ENCODE measurements at regions not wholly inside any gene's neighbourhood (a gene's known extent, or its start where the extent isn't known, plus 50 kb on each side); places are given as distances from the start of the nearest gene placed in this dataset.

DNA sequence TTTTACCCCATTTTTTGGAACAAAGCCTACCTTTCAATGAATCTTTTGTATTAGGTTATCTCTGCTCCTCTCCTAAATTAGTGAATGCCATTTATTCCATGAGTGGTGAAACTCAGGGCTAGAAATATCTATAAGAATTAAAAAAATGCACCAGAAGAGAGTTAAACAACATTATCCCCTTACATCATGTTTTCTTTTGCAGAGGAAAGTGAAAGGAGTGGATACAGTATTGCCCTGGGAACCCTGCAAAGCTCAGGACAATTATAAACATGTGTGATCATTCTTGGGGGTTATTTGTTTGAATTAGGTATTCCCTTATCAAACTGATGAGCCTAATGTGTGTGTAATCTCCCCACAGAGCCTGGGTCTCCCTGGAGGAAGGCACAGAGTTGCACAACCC is 559.2 kb downstream of the RNF144A start:
- no peak overlapping the region for H2BK15ac ChIP-seq (ENCODE audit: low read depth, poor library complexity, severe bottlenecking)
- H4K8ac ChIP-seq (ENCODE audit: low read length): no peak overlapping the region
- H3K4ac ChIP-seq (ENCODE audit: low read depth in 1 of 2, low read length in 2 of 2): no peak overlapping the region

DNA sequence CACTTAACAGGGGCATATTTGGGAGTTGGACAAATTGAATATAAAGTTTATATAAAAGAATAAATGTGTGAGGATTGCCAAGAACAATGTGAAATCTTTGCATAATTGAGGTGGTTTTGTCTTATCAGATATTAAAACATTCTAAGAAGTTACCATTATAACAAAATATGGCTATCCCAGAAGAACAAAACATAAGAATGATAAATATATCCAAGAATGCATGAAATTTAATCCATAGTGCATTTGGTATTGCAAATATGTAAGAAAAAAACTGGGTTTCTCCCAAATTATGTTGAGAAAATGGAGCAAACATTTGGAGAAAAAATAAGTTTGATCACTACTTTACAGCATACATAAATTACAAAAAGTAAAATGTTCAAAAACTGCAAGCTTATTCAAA is 562.4 kb downstream of the RNF144A start:
- Histone ChIP-seq H3K4me1 (ENCODE audit: control insufficient read depth, insufficient read depth, low read depth, low read length) (no peaks in the 10 kb centered on the region), H3K27me3 (ENCODE audit: control insufficient read depth in 1 of 2, insufficient read depth in 1 of 2, low read length in 2 of 2) (no peaks in the 10 kb centered on the region), H3K79me1 (replicated peaks; ENCODE audit: low read length, poor library complexity, severe bottlenecking) (no peaks in the 10 kb centered on the region), H3K9ac (ENCODE audit: low read length) (no peak overlapping the region), H4K8ac (ENCODE audit: low read length) (no peak overlapping the region), H4K91ac (ENCODE audit: low read length) (no peak overlapping the region), H3K36me3 (ENCODE audit: control insufficient read depth in 1 of 2, insufficient read depth in 2 of 2, low read depth in 1 of 2, low read length in 2 of 2) (no peaks in the 10 kb centered on the region), H2BK5ac (ENCODE audit: low read depth, low read length, poor library complexity, severe bottlenecking) (no peak overlapping the region), H3K18ac (ENCODE audit: low read depth in 1 of 2, low read length in 2 of 2) (no peak overlapping the region), H2AK5ac (ENCODE audit: low read length, severe bottlenecking) (no peak overlapping the region), H2BK15ac (ENCODE audit: low read depth, poor library complexity, severe bottlenecking) (no peak overlapping the region), H3K14ac (ENCODE audit: low read length in 2 of 2) (no peak overlapping the region), H3K4ac (ENCODE audit: low read depth in 1 of 2, low read length in 2 of 2) (no peak overlapping the region), H3K4me2 (ENCODE audit: low read length, poor library complexity, severe bottlenecking) (no peak overlapping the region), H3K9me3 (ENCODE audit: control insufficient read depth, low read length) (peaks cover 8% of the 10 kb centered on the region), H3K27ac (ENCODE audit: low read length, poor library complexity, severe bottlenecking) (no peak overlapping the region), H3K23ac (ENCODE audit: low read length in 2 of 2) (no peak overlapping the region), H2AFZ (ENCODE audit: low read depth, low read length) (no peak overlapping the region), H2BK120ac (ENCODE audit: low read depth, low read length) (no peak overlapping the region), H3K4me3 (ENCODE audit: insufficient read depth in 1 of 2, low read depth in 1 of 2, low read length in 2 of 2) (no peak overlapping the region), H2BK12ac (ENCODE audit: low read length in 2 of 2) (no peak overlapping the region)
- no peak for DNase-seq

More for the DNA sequence above, 559.2 kb downstream of the RNF144A start:
- Histone ChIP-seq H2AK5ac (ENCODE audit: low read length, severe bottlenecking) (no peak overlapping the region), H2BK5ac (ENCODE audit: low read depth, low read length, poor library complexity, severe bottlenecking) (no peak overlapping the region), H4K91ac (ENCODE audit: low read length) (no peak overlapping the region), H2AFZ (ENCODE audit: low read depth, low read length) (no peak overlapping the region), H3K18ac (ENCODE audit: low read depth in 1 of 2, low read length in 2 of 2) (no peak overlapping the region), H3K4me3 (ENCODE audit: insufficient read depth in 1 of 2, low read depth in 1 of 2, low read length in 2 of 2) (no peak overlapping the region), H3K27me3 (ENCODE audit: control insufficient read depth in 1 of 2, insufficient read depth in 1 of 2, low read length in 2 of 2) (no peaks in the 10 kb centered on the region), H3K4me1 (ENCODE audit: control insufficient read depth, insufficient read depth, low read depth, low read length) (no peaks in the 10 kb centered on the region), H2BK120ac (ENCODE audit: low read depth, low read length) (no peak overlapping the region), H3K9ac (ENCODE audit: low read length) (no peak overlapping the region), H3K14ac (ENCODE audit: low read length in 2 of 2) (no peak overlapping the region), H2BK12ac (ENCODE audit: low read length in 2 of 2) (no peak overlapping the region), H3K27ac (ENCODE audit: low read length, poor library complexity, severe bottlenecking) (no peak overlapping the region), H3K36me3 (ENCODE audit: control insufficient read depth in 1 of 2, insufficient read depth in 2 of 2, low read depth in 1 of 2, low read length in 2 of 2) (no peaks in the 10 kb centered on the region), H3K4me2 (ENCODE audit: low read length, poor library complexity, severe bottlenecking) (no peak overlapping the region), H3K23ac (ENCODE audit: low read length in 2 of 2) (no peak overlapping the region), H3K79me1 (replicated peaks; ENCODE audit: low read length, poor library complexity, severe bottlenecking) (no peaks in the 10 kb centered on the region), H3K9me3 (ENCODE audit: control insufficient read depth, low read length) (no peaks in the 10 kb centered on the region)
- no peak for DNase-seq

DNA sequence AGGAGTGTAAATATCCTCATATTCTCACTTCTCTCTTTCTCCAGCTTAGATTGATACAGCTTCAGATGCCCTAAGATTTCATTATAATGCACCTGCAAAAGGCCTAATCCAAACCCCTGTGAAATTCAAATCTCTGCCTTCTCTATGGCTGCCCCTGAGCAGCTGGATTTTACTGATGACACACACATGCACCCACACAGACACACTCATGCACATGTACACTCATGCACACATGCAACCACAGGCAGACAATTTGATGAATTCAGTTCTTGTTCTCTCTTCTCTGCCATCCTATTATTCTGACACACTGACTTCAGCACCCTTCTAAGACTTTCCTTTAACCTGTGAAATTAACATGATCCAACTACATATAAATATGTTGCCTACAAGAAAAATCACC is 563.2 kb downstream of the RNF144A start:
- Histone ChIP-seq H3K23ac (ENCODE audit: low read length in 2 of 2) (no peak overlapping the region), H4K8ac (ENCODE audit: low read length) (no peak overlapping the region), H3K4me1 (ENCODE audit: control insufficient read depth, insufficient read depth, low read depth, low read length) (no peaks in the 10 kb centered on the region), H4K91ac (ENCODE audit: low read length) (no peak overlapping the region), H3K4me3 (ENCODE audit: insufficient read depth in 1 of 2, low read depth in 1 of 2, low read length in 2 of 2) (no peak overlapping the region), H3K27ac (ENCODE audit: low read length, poor library complexity, severe bottlenecking) (no peak overlapping the region), H2AFZ (ENCODE audit: low read depth, low read length) (no peak overlapping the region), H2BK12ac (ENCODE audit: low read length in 2 of 2) (no peak overlapping the region), H3K27me3 (ENCODE audit: control insufficient read depth in 1 of 2, insufficient read depth in 1 of 2, low read length in 2 of 2) (no peaks in the 10 kb centered on the region), H3K36me3 (ENCODE audit: control insufficient read depth in 1 of 2, insufficient read depth in 2 of 2, low read depth in 1 of 2, low read length in 2 of 2) (no peaks in the 10 kb centered on the region), H2BK120ac (ENCODE audit: low read depth, low read length) (no peak overlapping the region), H3K18ac (ENCODE audit: low read depth in 1 of 2, low read length in 2 of 2) (no peak overlapping the region), H3K4ac (ENCODE audit: low read depth in 1 of 2, low read length in 2 of 2) (no peak overlapping the region), H2AK5ac (ENCODE audit: low read length, severe bottlenecking) (no peak overlapping the region), H2BK5ac (ENCODE audit: low read depth, low read length, poor library complexity, severe bottlenecking) (no peak overlapping the region), H3K9ac (ENCODE audit: low read length) (no peak overlapping the region), H3K4me2 (ENCODE audit: low read length, poor library complexity, severe bottlenecking) (no peak overlapping the region), H3K79me1 (replicated peaks; ENCODE audit: low read length, poor library complexity, severe bottlenecking) (no peaks in the 10 kb centered on the region), H2BK15ac (ENCODE audit: low read depth, poor library complexity, severe bottlenecking) (no peak overlapping the region), H3K14ac (ENCODE audit: low read length in 2 of 2) (no peak overlapping the region), H3K9me3 (ENCODE audit: control insufficient read depth, low read length) (peaks cover 8% of the 10 kb centered on the region)
- DNase-seq: no peak

DNA sequence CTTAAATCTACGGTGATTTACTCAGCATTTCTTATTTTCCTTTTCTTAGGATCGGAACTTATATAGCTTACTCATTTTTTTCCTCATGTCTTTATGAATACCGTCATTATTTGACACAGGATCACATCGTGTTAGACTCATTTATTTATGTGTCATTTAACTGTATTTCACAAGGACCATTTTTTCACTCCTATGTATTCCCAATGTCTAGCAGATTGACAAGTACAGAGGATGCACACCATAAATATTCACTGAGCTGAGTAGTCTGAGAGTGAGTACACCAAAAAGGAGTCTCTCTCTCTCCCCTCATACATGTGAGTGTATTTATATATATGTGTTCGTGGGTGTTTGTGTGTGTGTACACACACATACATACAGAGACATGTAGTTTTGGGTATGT is 573.5 kb downstream of the RNF144A start:
- Histone ChIP-seq H3K27me3 (ENCODE audit: control insufficient read depth in 1 of 2, insufficient read depth in 1 of 2, low read length in 2 of 2) (no peaks in the 10 kb centered on the region), H3K36me3 (ENCODE audit: control insufficient read depth in 1 of 2, insufficient read depth in 2 of 2, low read depth in 1 of 2, low read length in 2 of 2) (no peaks in the 10 kb centered on the region)

More for the DNA sequence above, 573.5 kb downstream of the RNF144A start:
- 96% methylated on average over 3 of the region's 5 CpGs for WGBS
- no peaks in the 10 kb centered on the region for H3K4me1 ChIP-seq (ENCODE audit: control insufficient read depth, insufficient read depth, low read depth, low read length)
- no peak overlapping the region for H4K91ac ChIP-seq (ENCODE audit: low read length)
- H2BK15ac ChIP-seq (ENCODE audit: low read depth, poor library complexity, severe bottlenecking): no peak overlapping the region
- no peak overlapping the region for H3K27ac ChIP-seq (ENCODE audit: low read length, poor library complexity, severe bottlenecking)
- no peak overlapping the region for H3K14ac ChIP-seq (ENCODE audit: low read length in 2 of 2)
- H3K9ac ChIP-seq (ENCODE audit: low read length): no peak overlapping the region
- H2AK5ac ChIP-seq (ENCODE audit: low read length, severe bottlenecking): no peak overlapping the region
- H3K9me3 ChIP-seq (ENCODE audit: control insufficient read depth, low read length): peaks cover 21% of the 10 kb centered on the region
- no peak for DNase-seq
- no peak overlapping the region for H3K4ac ChIP-seq (ENCODE audit: low read depth in 1 of 2, low read length in 2 of 2)
- no peak overlapping the region for H2BK5ac ChIP-seq (ENCODE audit: low read depth, low read length, poor library complexity, severe bottlenecking)
- H2BK120ac ChIP-seq (ENCODE audit: low read depth, low read length): no peak overlapping the region
- H3K4me3 ChIP-seq (ENCODE audit: insufficient read depth in 1 of 2, low read depth in 1 of 2, low read length in 2 of 2): no peak overlapping the region
- no peak overlapping the region for H4K8ac ChIP-seq (ENCODE audit: low read length)
- H3K23ac ChIP-seq (ENCODE audit: low read length in 2 of 2): no peak overlapping the region
- H3K18ac ChIP-seq (ENCODE audit: low read depth in 1 of 2, low read length in 2 of 2): no peak overlapping the region
- H2BK12ac ChIP-seq (ENCODE audit: low read length in 2 of 2): no peak overlapping the region
- no peak overlapping the region for H2AFZ ChIP-seq (ENCODE audit: low read depth, low read length)
- no peak overlapping the region for H3K4me2 ChIP-seq (ENCODE audit: low read length, poor library complexity, severe bottlenecking)
- H3K79me1 ChIP-seq (replicated peaks; ENCODE audit: low read length, poor library complexity, severe bottlenecking): no peaks in the 10 kb centered on the region

All from mesenchymal stem cell (in vitro differentiated cells and primary cell).